ENCODE measurements at regions not wholly inside any gene's neighbourhood (a gene's known extent, or its start where the extent isn't known, plus 50 kb on each side); places are given as distances from the start of the nearest gene placed in this dataset.

GRCh38 chr14:89724628-89724960 lies 229.9 kb downstream of the EFCAB11 start:
- H3K4me1 Mint-ChIP-seq = peaks cover 18% of the 10 kb centered on the region
- H3K4me3 Mint-ChIP-seq = no peak overlapping the region
- H3K9me3 Mint-ChIP-seq = no peaks in the 10 kb centered on the region
- no peak for TF ChIP-seq CTCF (IDR thresholded peaks at IDR 0.05; ENCODE audit: unreplicated experiment in 3 of 3)
- no peaks in the 10 kb centered on the region for H3K36me3 Mint-ChIP-seq (ENCODE audit: low read depth)
- peak overlapping the region in 1 of 3 experiments; percentile 32 for H3K27ac Mint-ChIP-seq
- peaks cover 7% of the 10 kb centered on the region for H3K27me3 Mint-ChIP-seq (ENCODE audit: low read depth)

DNA sequence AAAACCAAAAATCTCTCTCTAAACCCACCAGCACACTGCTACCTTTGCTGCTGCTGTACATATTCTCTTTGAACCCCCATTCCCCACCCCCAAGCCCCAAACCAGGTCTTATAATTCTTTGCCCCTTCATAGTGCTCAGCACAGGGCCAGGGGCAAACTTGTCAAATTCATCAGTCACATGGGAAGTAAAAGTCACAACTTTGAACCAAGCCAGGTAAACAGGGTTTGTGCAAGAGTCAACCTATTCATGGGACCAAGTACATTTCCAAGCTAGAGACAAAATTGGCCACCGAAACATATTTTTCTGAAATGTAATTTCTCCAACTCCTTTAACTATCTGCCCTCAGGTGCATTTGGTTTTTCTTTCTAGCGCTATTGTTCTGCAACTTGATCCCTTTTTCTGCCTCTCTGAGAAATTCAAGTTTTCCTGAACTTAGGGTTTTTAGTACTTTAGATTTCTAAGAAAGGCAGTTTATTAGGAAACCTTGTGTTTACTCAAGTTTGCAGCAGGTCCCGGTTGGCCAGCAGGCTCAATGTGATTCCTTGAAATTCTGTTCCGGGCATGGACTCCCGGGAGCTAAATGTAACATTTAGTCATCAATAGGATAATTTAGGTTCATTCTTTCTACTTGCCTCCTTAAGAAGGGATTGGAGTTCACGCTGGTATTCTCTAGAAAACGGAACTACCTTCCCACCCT lies 230.5 kb downstream of the EFCAB11 start:
- H3K27me3 Mint-ChIP-seq (ENCODE audit: low read depth) = peaks cover 7% of the 10 kb centered on the region
- H3K4me1 Mint-ChIP-seq = peaks cover 18% of the 10 kb centered on the region
- H3K9me3 Mint-ChIP-seq = no peaks in the 10 kb centered on the region
- H3K36me3 Mint-ChIP-seq (ENCODE audit: low read depth) = no peaks in the 10 kb centered on the region
- H3K27ac Mint-ChIP-seq = peak overlapping the region in 1 of 3 experiments; percentile 32
- TF ChIP-seq CTCF (IDR thresholded peaks at IDR 0.05; ENCODE audit: unreplicated experiment in 3 of 3) = no peak
- no peak overlapping the region for H3K4me3 Mint-ChIP-seq

DNA sequence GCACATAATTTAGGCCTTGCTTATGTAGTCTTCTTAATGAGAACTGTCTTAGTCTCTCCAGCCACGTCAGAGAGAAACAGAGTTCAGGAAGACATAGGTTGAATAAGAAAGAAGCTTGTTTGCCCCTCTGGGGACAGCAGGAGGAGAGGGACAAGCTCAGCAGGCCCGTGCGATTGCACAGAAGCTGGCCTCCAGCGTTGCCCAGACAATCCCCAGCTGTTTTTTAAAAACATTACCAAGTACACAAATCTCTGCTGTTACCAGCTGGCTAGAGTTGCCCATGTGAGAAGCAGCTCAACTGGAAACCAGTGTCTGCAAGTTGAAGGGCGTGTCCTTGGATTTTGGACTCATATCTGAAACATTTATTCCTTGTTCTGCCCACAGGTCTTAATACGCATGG lies 232.6 kb downstream of the EFCAB11 start:
- H3K9me3 Mint-ChIP-seq = no peaks in the 10 kb centered on the region
- H3K36me3 Mint-ChIP-seq (ENCODE audit: low read depth) = no peaks in the 10 kb centered on the region
- TF ChIP-seq CTCF (IDR thresholded peaks at IDR 0.05; ENCODE audit: unreplicated experiment in 3 of 3) = no peak
- peaks cover 7% of the 10 kb centered on the region for H3K27me3 Mint-ChIP-seq (ENCODE audit: low read depth)
- H3K27ac Mint-ChIP-seq = no peak overlapping the region
- no peak overlapping the region for H3K4me3 Mint-ChIP-seq
- H3K4me1 Mint-ChIP-seq = peaks cover 18% of the 10 kb centered on the region

GRCh38 chr14:89720741-89721729 lies 233.5 kb downstream of the EFCAB11 start:
- Mint-ChIP-seq H3K27ac (no peak overlapping the region), H3K36me3 (ENCODE audit: low read depth) (no peaks in the 10 kb centered on the region), H3K9me3 (no peaks in the 10 kb centered on the region), H3K4me3 (no peak overlapping the region), H3K27me3 (ENCODE audit: low read depth) (peaks cover 7% of the 10 kb centered on the region), H3K4me1 (peaks cover 18% of the 10 kb centered on the region)
- TF ChIP-seq CTCF (IDR thresholded peaks at IDR 0.05; ENCODE audit: unreplicated experiment in 3 of 3) = no peak

GRCh38 chr14:89720076-89720687 lies 234.3 kb downstream of the EFCAB11 start:
- peaks cover 18% of the 10 kb centered on the region for H3K4me1 Mint-ChIP-seq
- H3K27ac Mint-ChIP-seq = no peak overlapping the region
- no peaks in the 10 kb centered on the region for H3K36me3 Mint-ChIP-seq (ENCODE audit: low read depth)
- no peak overlapping the region for H3K4me3 Mint-ChIP-seq
- peaks cover 7% of the 10 kb centered on the region for H3K27me3 Mint-ChIP-seq (ENCODE audit: low read depth)
- TF ChIP-seq CTCF (IDR thresholded peaks at IDR 0.05; ENCODE audit: unreplicated experiment in 3 of 3) = no peak
- peaks cover 5% of the 10 kb centered on the region for H3K9me3 Mint-ChIP-seq

Measured in nephron (organoid).